HEK293T (cell line): ENCODE measurements at regions not wholly inside any gene's neighbourhood (a gene's known extent, or its start where the extent isn't known, plus 50 kb on each side); places are given as distances from the start of the nearest gene placed in this dataset.

ENCODE experiments used
- ARNT ChIP-seq: fragments of 450-650 bp; IDR thresholded peaks from 2 replicates; pipeline ENCODE4 v1.6.1; 2017; ENCODE audit warnings: mild to moderate bottlenecking
- BHLHE40 ChIP-seq: fragments of 450-650 bp; IDR thresholded peaks from 2 replicates; pipeline ENCODE4 v1.6.1; 2016; ENCODE audit warnings: mild to moderate bottlenecking, moderate library complexity, borderline replicate concordance
- CTBP1 ChIP-seq: fragments of 450-650 bp; IDR thresholded peaks from 2 replicates; pipeline ENCODE4 v1.6.1; 2016; ENCODE audit warnings: borderline replicate concordance
- ELF4 ChIP-seq: fragments of 450-650 bp; IDR thresholded peaks from 2 replicates; pipeline ENCODE4 v1.6.1; 2017; ENCODE audit warnings: antibody characterized with exemption
- FOXA1 ChIP-seq: fragments of 450-650 bp; IDR thresholded peaks from 2 replicates; pipeline ENCODE4 v1.6.1; 2016; ENCODE audit warnings: mild to moderate bottlenecking
- FOXK2 ChIP-seq: fragments of 450-650 bp; IDR thresholded peaks from 2 replicates; pipeline ENCODE4 v1.6.1; 2016; ENCODE audit warnings: mild to moderate bottlenecking
- FOXM1 ChIP-seq: fragments of 450-650 bp; IDR thresholded peaks from 2 replicates; pipeline ENCODE4 v1.6.1; 2017; ENCODE audit warnings: mild to moderate bottlenecking, borderline replicate concordance
- HDGF ChIP-seq: fragments of 450-650 bp; IDR thresholded peaks from 2 replicates; pipeline ENCODE4 v1.6.1; 2017; ENCODE audit warnings: antibody characterized with exemption, borderline replicate concordance
- PKNOX1 ChIP-seq: fragments of 450-650 bp; IDR thresholded peaks from 2 replicates; pipeline ENCODE4 v1.6.1; 2016
- SP1 ChIP-seq: fragments of 450-650 bp; IDR thresholded peaks from 2 replicates; pipeline ENCODE4 v1.6.1; 2017
- SUZ12 ChIP-seq: fragments of 450-650 bp; IDR thresholded peaks from 2 replicates; pipeline ENCODE4 v1.6.1; 2016; ENCODE audit warnings: mild to moderate bottlenecking
- TARDBP ChIP-seq: fragments of 450-650 bp; IDR thresholded peaks from 2 replicates; pipeline ENCODE4 v1.6.1; 2016
- ZNF384 ChIP-seq: fragments of 450-650 bp; IDR thresholded peaks from 2 replicates; pipeline ENCODE4 v1.6.1; 2016

- TF ChIP-seq SP1, result no peak
- TF ChIP-seq PKNOX1, result no peak
- no peak for TF ChIP-seq FOXK2
- TF ChIP-seq HDGF, result no peak
- TF ChIP-seq TARDBP, result no peak
- no peak for TF ChIP-seq ARNT
- no peak for TF ChIP-seq BHLHE40
- TF ChIP-seq FOXM1, result no peak
- TF ChIP-seq ZNF384, result no peak
- TF ChIP-seq ELF4, result no peak
- no peak for TF ChIP-seq FOXA1
- no peak for TF ChIP-seq SUZ12
- no peak for TF ChIP-seq CTBP1
Measured at GRCh38 chrX:8027827-8028226, 100.6 kb upstream of the PNPLA4 start.
